Stimulated activated naive CD8-positive, alpha-beta T cell treated with anti-CD3 and anti-CD28 coated beads, Interleukin-15, amount 100 ng/mL, for 72 hours (primary cell): ENCODE measurements at regions not wholly inside any gene's neighbourhood (a gene's known extent, or its start where the extent isn't known, plus 50 kb on each side); places are given as distances from the start of the nearest gene placed in this dataset.
A peak's percentile ranks its signal among the peaks of the same experiment; 100 is the strongest.

ENCODE experiments used
- ATAC-seq: fragments of 150-1000 bp; cut with Tn5 transposase; 2 replicates; pipeline ENCODE4 v1.10.0; 2021; ENCODE audit warnings: mild to moderate bottlenecking, moderate library complexity
- DNase-seq, 2 donors: peaks; one replicate each; pipeline ENCODE4 v3.0.0; 2021 to 2022
- H3K27ac Mint-ChIP-seq, 2 donors: one replicate each; pipeline ENCODE4 v1.8.0; 2022; ENCODE audit warnings: mild to moderate bottlenecking in 2 of 2, mixed read lengths in 2 of 2, moderate library complexity in 2 of 2
- H3K27me3 Mint-ChIP-seq: one replicate; pipeline ENCODE4 v1.8.0; 2022; ENCODE audit warnings: mixed read lengths
- H3K4me1 Mint-ChIP-seq: one replicate; pipeline ENCODE4 v1.8.0; 2022; ENCODE audit warnings: mild to moderate bottlenecking, mixed read lengths
- H3K4me3 Mint-ChIP-seq, 2 donors: one replicate each; pipeline ENCODE4 v1.8.0; 2022; ENCODE audit warnings: mild to moderate bottlenecking in 2 of 2, mixed read lengths in 2 of 2, moderate library complexity in 1 of 2
- H3K9me3 Mint-ChIP-seq, 2 donors: one replicate each; pipeline ENCODE4 v1.8.0; 2022; ENCODE audit warnings: mixed read lengths in 2 of 2

DNA sequence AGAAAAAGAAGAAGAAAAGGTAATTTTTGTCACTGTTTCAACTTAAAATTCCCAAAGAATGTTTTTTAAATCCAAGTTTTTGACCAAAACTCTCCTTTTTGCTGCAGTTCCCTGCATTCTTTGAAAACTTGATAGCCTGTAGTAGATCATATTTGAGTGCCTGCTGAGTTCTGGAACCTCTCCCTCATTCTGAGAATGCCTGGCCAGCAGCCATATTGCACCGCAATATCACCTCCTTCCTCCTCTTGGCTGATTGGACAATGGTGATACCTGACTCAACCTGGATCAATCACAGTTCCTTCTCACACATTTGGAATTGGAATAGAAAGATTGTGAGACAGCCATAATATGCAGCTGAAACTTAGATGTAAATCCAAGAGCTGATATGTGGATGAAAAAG lies 97.6 kb upstream of the GAP43 start:
- Mint-ChIP-seq H3K27ac (no peak overlapping the region), H3K27me3 (peaks cover 24% of the 10 kb centered on the region), H3K4me3 (no peak overlapping the region), H3K4me1 (no peaks in the 10 kb centered on the region), H3K9me3 (no peaks in the 10 kb centered on the region)
- ATAC-seq (no peak), DNase-seq (no peak)

DNA sequence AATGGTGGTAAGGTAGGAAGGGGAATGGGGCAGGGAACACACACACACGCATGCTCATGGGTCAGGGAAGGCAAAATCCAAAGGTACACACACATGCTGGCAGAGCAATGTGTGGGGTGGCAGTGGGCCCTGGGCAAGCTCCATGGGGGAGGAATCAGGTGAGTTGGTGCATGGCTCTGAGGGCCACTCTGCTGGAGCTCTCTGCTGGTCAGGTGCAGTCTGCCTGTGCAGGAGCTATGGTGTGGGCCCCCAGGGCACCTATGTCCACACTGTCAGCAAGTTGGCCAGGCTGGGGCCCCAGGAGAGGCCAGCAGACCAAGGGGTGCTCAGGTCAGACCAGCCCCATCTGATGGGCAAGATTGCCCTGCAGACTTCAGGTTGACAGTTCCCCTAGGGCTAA lies 90.1 kb upstream of the GAP43 start:
- Mint-ChIP-seq H3K27me3 (peaks cover 45% of the 10 kb centered on the region), H3K4me1 (no peaks in the 10 kb centered on the region), H3K4me3 (no peak overlapping the region), H3K9me3 (peaks cover 0 to 10% of the 10 kb centered on the region in 2 donors), H3K27ac (no peak overlapping the region)
- DNase-seq = no peak
- no peak for ATAC-seq

DNA sequence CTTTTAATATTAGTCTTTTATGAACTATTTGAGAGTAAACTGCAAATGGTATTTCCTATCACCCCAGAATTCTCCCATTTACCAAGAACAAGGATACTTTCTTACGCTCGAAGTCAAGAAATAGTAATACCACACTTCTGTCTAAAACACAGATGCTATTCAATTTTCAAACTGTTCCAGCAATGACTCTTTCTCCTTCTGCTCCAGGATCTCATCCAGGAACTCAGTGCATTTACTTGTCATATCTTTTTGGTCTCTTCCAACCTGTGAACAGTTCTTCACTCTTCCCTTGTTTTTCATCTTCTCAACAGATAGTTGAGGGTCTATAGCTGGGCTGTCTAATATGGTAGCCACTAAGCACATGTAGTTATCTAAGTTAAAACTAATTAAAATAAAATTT lies 87.1 kb upstream of the GAP43 start:
- no peak for DNase-seq
- Mint-ChIP-seq H3K4me3 (no peak overlapping the region), H3K4me1 (no peaks in the 10 kb centered on the region), H3K9me3 (peaks cover 0 to 10% of the 10 kb centered on the region in 2 donors), H3K27me3 (peaks cover 34% of the 10 kb centered on the region), H3K27ac (no peak overlapping the region)
- no peak for ATAC-seq

DNA sequence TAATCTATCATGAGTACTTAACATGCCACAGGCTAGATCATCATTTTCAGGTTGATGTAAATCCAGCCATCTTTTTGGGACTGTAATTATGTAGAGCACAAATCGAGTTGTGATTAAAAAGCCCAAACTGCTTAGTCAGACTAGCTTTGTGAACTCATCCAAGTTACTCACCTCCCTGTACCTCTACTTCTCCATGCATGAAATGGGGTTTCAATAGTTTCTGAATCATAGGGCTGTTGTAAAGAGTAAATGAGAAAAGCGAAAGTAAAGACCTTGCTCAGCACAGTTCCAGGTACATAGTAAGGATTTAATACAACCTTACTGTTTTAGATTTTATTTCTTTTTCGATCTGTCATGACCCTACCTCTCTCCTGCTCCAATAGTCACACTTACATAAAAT lies 85.6 kb upstream of the GAP43 start:
- ATAC-seq (no peak), DNase-seq (no peak)
- Mint-ChIP-seq H3K9me3 (no peaks in the 10 kb centered on the region), H3K4me3 (no peak overlapping the region), H3K27me3 (peaks cover 32% of the 10 kb centered on the region), H3K27ac (no peak overlapping the region), H3K4me1 (no peaks in the 10 kb centered on the region)

DNA sequence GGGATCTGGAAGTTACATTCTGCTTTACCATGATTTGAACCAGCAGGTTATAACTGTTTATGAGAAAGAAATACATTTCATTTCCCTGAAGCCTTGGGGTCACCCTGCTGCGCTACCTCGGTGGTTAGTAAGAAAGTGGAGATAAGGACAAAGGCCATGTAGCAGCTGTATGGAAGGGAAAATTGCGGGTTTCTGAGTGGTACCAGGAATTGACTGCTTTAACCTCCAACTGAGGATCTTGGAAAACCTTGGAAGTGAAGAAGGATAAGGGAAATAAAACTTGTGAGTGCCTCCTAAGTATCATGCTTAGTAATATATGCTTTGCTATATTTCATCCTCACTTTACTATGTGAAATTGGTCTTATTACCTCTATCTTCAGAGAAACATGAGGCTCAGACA lies 76.1 kb upstream of the GAP43 start:
- DNase-seq (no peak), ATAC-seq (no peak)
- Mint-ChIP-seq H3K27me3 (peaks cover 34% of the 10 kb centered on the region), H3K4me3 (no peak overlapping the region), H3K4me1 (no peaks in the 10 kb centered on the region), H3K27ac (no peak overlapping the region), H3K9me3 (no peaks in the 10 kb centered on the region)

DNA sequence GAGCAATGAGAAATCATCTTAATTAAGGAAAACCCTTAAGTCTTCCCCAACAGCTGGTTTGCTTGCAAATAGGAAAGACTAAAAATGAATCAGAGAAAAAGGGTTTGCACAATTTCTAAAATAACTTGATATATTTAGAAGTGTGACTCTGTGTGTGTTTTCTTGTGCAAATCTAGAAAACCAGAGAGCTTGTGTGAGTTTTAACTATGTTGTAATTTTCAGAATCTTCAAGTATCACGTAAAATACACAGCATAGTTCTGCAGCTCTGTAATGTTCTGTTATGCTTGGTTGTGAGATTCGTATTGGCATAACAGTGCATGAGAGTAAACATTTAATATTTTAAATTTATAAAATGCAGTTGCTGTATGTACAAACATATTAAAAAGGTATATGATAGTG lies 74.7 kb upstream of the GAP43 start:
- Mint-ChIP-seq H3K9me3 (no peaks in the 10 kb centered on the region), H3K27me3 (peaks cover 37% of the 10 kb centered on the region)

DNA sequence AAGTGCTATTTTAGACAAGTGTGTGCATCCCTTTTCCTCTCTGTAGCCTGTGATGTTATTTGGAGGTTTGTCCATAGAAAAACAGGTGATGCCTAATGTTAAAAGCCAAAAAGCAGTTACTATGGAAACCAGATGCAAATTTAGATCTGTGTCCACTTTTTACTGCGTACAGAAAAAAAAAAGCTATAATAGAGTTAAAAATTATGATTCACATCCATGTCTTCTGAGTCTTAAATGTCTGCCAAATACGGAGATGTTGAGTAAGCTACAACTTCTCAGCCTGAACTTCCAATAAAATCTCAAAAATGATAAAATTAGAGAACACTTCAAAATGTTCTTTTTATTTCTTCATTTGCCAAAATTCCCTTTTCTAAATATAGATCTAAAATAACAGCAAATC lies 74.2 kb upstream of the GAP43 start:
- no peak overlapping the region for H3K4me3 Mint-ChIP-seq
- H3K27ac Mint-ChIP-seq = no peak overlapping the region
- peaks cover 39% of the 10 kb centered on the region for H3K27me3 Mint-ChIP-seq
- DNase-seq = no peak
- no peak for ATAC-seq
- H3K4me1 Mint-ChIP-seq = no peaks in the 10 kb centered on the region
- H3K9me3 Mint-ChIP-seq = no peaks in the 10 kb centered on the region

More for the DNA sequence above, 74.7 kb upstream of the GAP43 start:
- ATAC-seq (no peak), DNase-seq (no peak)
- Mint-ChIP-seq H3K4me1 (no peaks in the 10 kb centered on the region), H3K27ac (no peak overlapping the region), H3K4me3 (no peak overlapping the region)

DNA sequence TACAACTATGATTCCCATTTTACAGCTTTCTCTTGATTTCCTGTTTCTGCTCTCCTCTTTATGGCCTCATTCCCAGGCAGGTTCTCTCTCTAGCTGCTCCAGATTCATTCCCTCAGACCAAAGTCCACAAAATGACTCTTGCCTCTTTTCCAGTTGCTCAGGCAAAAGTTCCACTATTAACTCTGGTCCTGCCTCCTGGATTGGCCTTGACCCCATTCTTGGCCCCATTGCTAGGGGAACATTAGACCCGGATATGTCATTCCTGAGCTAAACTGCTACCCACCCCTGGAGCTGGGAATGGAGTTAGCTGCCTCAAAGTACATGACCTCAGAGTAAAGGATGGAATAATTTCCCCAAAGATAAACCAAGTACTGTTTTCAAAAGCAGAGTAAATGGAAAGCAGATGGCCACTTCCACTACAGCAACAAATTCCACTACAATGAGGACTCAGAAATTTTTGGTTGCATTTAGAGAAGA lies 73.0 kb upstream of the GAP43 start:
- no peak overlapping the region for H3K27ac Mint-ChIP-seq
- DNase-seq = no peak
- no peak for ATAC-seq
- H3K4me1 Mint-ChIP-seq = no peaks in the 10 kb centered on the region
- no peaks in the 10 kb centered on the region for H3K9me3 Mint-ChIP-seq
- H3K27me3 Mint-ChIP-seq = peaks cover 34% of the 10 kb centered on the region
- no peak overlapping the region for H3K4me3 Mint-ChIP-seq

DNA sequence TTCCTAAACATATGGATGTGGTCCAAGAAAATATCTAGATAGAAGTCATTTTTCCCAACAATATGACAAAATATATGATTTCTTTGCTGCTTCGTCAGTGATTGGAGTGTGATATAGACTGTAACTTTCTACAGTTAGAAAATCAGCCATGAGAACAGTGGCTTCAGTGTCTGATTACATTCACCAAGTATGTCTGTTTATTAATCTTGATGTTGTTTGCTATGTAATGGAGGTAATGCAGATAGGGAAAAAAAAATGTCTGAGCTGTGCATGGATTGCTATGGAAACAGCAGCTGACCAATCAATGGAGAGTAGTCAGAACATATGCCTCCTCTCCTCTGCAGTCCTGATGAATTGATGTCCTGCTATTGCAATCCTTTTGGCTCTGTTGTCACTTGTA lies 72.3 kb upstream of the GAP43 start:
- ATAC-seq (no peak), DNase-seq (no peak)
- Mint-ChIP-seq H3K27ac (no peak overlapping the region), H3K27me3 (peaks cover 30% of the 10 kb centered on the region), H3K4me1 (no peaks in the 10 kb centered on the region), H3K9me3 (no peaks in the 10 kb centered on the region), H3K4me3 (no peak overlapping the region)

DNA sequence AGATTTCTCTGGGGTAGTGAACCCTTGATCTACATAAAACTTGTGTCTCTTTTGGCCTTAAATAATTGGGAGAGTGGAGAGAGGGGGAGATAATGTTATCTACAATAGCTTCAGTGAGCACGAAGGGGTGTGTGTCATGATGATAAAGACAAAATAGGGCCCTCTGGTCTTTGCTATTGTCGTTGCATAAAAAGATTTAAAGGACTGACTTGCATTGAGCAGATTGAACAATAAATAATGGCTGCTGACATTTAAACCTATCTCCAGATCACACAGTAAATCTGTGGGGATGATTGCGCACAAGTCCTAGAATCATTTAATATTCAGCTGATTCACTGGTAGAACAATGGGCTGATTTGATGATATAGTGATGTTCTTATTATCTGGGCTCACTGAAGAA lies 71.3 kb upstream of the GAP43 start:
- H3K4me1 Mint-ChIP-seq = no peaks in the 10 kb centered on the region
- no peak for DNase-seq
- peaks cover 20% of the 10 kb centered on the region for H3K27me3 Mint-ChIP-seq
- H3K27ac Mint-ChIP-seq = no peak overlapping the region
- H3K9me3 Mint-ChIP-seq = no peaks in the 10 kb centered on the region
- H3K4me3 Mint-ChIP-seq = no peak overlapping the region
- no peak for ATAC-seq

DNA sequence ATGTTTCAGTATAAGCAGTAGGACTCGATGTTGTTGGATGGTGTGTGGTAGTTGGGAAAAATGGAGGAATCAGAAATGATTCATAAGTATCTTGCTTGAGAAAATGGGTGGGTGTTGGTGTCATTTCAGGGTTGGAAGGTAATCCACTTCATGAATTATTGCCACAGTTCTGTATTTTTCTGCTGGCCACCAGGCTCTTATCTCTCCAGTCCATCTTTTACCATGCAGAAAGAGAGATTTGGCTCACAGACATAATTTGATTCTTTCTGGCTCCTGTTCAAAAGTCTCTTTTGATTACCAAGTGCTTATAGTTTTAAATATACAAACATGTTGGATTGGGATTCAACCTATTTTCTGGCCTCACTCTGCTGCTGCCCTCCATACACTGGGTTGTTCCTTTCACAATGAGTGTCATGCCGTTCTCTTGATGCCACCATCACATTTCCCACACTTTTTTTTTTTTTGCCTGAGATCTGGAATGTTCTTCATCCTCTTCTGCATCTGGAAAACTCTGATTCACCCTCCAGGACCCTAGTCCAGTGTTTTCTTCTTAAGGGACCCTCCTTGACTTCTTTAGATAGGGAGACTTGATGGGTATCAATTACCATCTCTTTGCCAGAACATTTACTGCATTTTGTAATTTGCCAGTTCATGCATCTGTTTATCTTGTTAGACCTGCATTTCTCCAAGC lies 69.4 kb upstream of the GAP43 start:
- DNase-seq = no peak
- Mint-ChIP-seq H3K4me1 (no peaks in the 10 kb centered on the region), H3K4me3 (no peak overlapping the region), H3K27me3 (peaks cover 17% of the 10 kb centered on the region), H3K27ac (no peak overlapping the region), H3K9me3 (no peaks in the 10 kb centered on the region)
- no peak for ATAC-seq

DNA sequence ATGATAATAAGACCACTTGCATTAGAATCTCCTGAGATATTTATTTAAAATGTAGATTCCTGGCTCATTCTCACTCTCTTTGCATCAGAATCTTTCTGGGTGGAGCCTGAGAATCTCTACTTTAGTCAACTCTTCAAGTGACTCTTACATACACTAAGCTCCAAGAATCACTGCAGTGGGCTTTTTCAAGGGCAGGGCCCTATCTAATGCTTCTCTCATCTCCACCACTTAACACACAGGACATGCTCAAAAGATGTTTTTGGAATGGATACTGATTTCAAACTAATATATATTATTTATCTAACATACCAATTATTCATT lies 68.9 kb upstream of the GAP43 start:
- ATAC-seq (no peak), DNase-seq (no peak)
- Mint-ChIP-seq H3K4me1 (no peaks in the 10 kb centered on the region), H3K9me3 (no peaks in the 10 kb centered on the region), H3K27ac (no peak overlapping the region), H3K27me3 (peaks cover 17% of the 10 kb centered on the region), H3K4me3 (no peak overlapping the region)

DNA sequence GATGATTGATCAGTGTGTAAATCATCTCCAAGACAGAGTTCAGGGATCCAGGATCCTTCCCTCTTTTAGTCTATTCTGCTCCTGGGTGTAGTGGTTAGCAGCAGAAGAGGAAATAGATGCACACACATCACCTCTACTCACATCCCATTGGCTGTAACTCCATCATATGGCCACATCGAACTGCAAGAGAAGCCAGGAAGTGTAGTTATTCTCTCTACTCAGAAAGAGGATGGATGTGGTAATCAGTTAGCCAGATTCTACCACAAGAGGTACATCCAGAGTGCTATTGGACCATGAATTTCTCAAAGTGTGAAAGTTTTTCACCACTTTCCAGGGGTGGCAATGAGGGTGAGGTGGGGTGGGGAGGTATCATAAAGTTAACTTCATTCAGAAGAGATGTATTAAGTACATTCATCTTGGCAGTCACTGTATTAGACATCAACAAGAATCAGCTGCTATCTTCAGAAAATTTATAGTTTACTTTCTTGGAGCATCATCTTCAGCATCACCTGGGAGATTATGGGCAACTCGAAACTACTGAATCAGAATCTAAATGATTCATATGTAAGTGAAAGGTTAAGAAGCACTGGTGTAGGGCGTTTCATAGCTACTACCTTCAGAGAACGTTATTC lies 60.6 kb upstream of the GAP43 start:
- ATAC-seq (peak; percentile 91), DNase-seq (peak in 1 of 2 donors; percentile 13)
- Mint-ChIP-seq H3K9me3 (no peaks in the 10 kb centered on the region), H3K27me3 (peaks cover 23% of the 10 kb centered on the region), H3K4me1 (no peaks in the 10 kb centered on the region), H3K4me3 (no peak overlapping the region), H3K27ac (peak overlapping the region in 1 of 2 donors; percentile 49)

DNA sequence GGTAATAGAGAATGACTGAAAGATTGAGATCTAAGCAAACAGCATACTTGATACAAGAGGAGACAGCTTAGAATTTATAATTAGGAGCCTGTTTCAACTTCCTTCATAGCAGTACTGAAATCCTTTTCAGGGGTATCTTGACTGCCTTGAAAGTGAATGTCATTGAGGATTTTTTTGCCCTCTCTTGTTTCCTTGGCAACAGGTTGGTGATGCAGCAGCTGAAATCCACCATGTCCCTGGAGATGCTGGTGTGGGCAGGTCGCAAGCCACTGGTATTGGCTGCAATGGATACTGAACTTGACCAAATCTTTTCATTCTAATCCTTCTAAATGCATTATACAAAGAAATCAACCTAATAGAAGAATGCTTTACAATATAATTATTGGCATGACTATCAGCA lies 59.3 kb upstream of the GAP43 start:
- DNase-seq (no peak), ATAC-seq (no peak)
- Mint-ChIP-seq H3K27ac (no peak overlapping the region), H3K4me1 (no peaks in the 10 kb centered on the region), H3K9me3 (no peaks in the 10 kb centered on the region), H3K4me3 (no peak overlapping the region), H3K27me3 (peaks cover 23% of the 10 kb centered on the region)

DNA sequence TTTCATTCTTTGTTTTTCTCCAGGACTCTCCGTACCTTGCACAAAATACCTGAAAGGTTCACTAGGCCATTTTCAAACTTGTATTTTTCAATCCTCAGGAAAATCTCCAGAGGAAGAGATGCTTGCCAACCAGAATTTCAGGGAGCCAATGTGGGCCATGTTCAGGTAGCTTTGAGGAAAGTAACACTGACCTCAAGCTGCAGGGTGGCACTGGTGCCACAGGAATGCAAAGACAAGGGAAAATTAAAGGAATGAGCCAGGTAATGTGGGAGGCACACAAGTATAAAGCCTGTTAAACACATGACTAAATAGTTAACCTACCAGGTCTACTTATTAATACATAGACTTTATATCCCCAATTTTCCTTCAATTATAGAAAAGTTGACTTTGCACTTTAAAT lies 51.9 kb upstream of the GAP43 start:
- DNase-seq (no peak), ATAC-seq (no peak)
- no peak overlapping the region for H3K4me3 Mint-ChIP-seq
- H3K4me1 Mint-ChIP-seq = no peaks in the 10 kb centered on the region
- no peaks in the 10 kb centered on the region for H3K9me3 Mint-ChIP-seq
- peaks cover 39% of the 10 kb centered on the region for H3K27me3 Mint-ChIP-seq
- no peak overlapping the region for H3K27ac Mint-ChIP-seq
